GM06990 (cell line): ENCODE measurements at regions not wholly inside any gene's neighbourhood (a gene's known extent, or its start where the extent isn't known, plus 50 kb on each side); places are given as distances from the start of the nearest gene placed in this dataset.
"Not testable (repeated sequence)": the region's sequence is repeated elsewhere in the genome, so short reads cannot be mapped to it uniquely, and the experiment has no call there.

ENCODE experiments used
- DNase-seq: peaks from one replicate; pipeline ENCODE4 v3.0.0-alpha.2; 2011; ENCODE audit not compliant: insufficient read length; ENCODE audit errors: extremely low read depth
- H3K27me3 ChIP-seq: replicated peaks from 2 replicates; pipeline ENCODE4 v1.6.0; 2011; ENCODE audit warnings: low read length; ENCODE audit not compliant: control insufficient read depth, insufficient read depth
- H3K36me3 ChIP-seq: 2 replicates; pipeline ENCODE4 v1.5.1; 2011; ENCODE audit warnings: low read length; ENCODE audit not compliant: control insufficient read depth, insufficient read depth
- H3K4me3 ChIP-seq: replicated peaks from 2 replicates; pipeline ENCODE4 v1.5.1; 2011; ENCODE audit warnings: low read depth, mild to moderate bottlenecking, control low read depth, low read length
- TF ChIP-seq, protein P1 (sequence below): IDR thresholded peaks from 2 replicates; pipeline ENCODE4 v1.5.1; 2011; ENCODE audit warnings: low read length, control low read depth, mild to moderate bottlenecking, inconsistent platforms; ENCODE audit not compliant: insufficient read depth, poor library complexity, severe bottlenecking

DNA sequence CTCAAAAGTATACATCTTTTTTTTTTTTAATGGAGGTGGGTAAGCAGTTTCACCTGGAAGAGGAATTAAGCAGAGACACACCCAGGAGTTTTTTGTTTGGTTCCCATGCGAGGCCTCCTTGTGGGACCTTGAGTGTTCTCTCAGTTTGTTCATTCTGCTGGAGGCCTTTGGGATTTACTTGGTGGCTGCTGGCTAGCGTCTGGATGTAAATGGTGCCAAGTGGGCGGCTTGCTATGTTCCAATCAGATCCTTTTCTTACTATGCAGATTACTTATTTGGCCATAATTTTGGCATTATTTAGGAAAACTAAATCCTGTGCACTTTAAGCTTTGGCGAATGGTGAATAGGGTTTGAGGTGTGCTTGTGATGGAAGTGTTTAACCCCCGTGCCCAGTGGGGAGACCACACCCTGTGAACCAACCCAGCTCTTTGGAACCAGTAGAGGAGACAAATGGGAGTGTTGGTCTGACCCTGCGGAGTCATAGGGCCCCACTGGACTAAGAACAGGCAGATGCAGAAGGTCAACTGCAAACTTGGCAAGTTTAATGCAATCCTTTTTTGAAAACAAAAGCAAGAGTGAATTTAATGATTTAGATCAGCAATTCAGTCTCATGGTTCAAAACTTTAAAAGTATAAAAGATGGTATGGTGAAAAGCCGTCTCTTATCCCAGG lies 79.4 kb downstream of the EBLN2 start:
- Histone ChIP-seq H3K36me3 (no peaks in the 10 kb centered on the region), H3K27me3 (no peaks in the 10 kb centered on the region), H3K4me3 (no peak overlapping the region)
- no peak for DNase-seq
- TF ChIP-seq, protein P1, sequence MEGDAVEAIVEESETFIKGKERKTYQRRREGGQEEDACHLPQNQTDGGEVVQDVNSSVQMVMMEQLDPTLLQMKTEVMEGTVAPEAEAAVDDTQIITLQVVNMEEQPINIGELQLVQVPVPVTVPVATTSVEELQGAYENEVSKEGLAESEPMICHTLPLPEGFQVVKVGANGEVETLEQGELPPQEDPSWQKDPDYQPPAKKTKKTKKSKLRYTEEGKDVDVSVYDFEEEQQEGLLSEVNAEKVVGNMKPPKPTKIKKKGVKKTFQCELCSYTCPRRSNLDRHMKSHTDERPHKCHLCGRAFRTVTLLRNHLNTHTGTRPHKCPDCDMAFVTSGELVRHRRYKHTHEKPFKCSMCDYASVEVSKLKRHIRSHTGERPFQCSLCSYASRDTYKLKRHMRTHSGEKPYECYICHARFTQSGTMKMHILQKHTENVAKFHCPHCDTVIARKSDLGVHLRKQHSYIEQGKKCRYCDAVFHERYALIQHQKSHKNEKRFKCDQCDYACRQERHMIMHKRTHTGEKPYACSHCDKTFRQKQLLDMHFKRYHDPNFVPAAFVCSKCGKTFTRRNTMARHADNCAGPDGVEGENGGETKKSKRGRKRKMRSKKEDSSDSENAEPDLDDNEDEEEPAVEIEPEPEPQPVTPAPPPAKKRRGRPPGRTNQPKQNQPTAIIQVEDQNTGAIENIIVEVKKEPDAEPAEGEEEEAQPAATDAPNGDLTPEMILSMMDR: no peak

DNA sequence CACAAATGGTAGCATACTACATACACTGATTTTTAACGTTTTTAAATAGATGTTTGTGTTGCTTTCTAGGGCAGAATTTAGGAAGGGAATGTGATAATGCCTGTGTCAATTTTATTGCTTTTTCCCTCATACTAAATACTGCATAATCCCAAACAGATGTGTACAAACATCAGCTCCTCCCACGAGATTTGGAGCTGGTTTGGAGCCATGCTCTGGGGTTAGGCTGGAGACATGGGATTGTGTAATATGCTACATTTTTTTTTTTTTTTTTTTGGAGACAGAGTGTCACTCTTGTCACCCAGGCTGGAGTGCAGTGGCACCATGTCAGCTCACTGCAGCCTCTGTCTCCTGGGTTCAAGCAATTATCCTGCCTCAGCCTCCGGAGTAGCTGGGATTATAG lies 80.1 kb downstream of the EBLN2 start:
- TF ChIP-seq, protein P1: no peak
- H3K36me3 ChIP-seq: no peaks in the 10 kb centered on the region
- H3K4me3 ChIP-seq: no peak overlapping the region
- no peaks in the 10 kb centered on the region for H3K27me3 ChIP-seq
- DNase-seq: no peak

GRCh38 chr3:73143401-73143800 lies 81.9 kb downstream of the EBLN2 start:
- TF ChIP-seq, protein P1: no peak
- Histone ChIP-seq H3K4me3 (no peak overlapping the region), H3K36me3 (no peaks in the 10 kb centered on the region), H3K27me3 (no peaks in the 10 kb centered on the region)
- DNase-seq: no peak

GRCh38 chr3:73143821-73144237 lies 82.4 kb downstream of the EBLN2 start:
- DNase-seq: no peak
- Histone ChIP-seq H3K4me3 (no peak overlapping the region), H3K27me3 (no peaks in the 10 kb centered on the region), H3K36me3 (no peaks in the 10 kb centered on the region)
- TF ChIP-seq, protein P1: no peak

GRCh38 chr3:73144276-73144675 lies 82.8 kb downstream of the EBLN2 start:
- DNase-seq: no peak
- H3K4me3 ChIP-seq: no peak overlapping the region
- TF ChIP-seq, protein P1: no peak

GRCh38 chr3:73144828-73145227 lies 83.4 kb downstream of the EBLN2 start:
- H3K36me3 ChIP-seq: no peaks in the 10 kb centered on the region
- no peak overlapping the region for H3K4me3 ChIP-seq
- TF ChIP-seq, protein P1: no peak
- H3K27me3 ChIP-seq: no peaks in the 10 kb centered on the region
- DNase-seq: no peak

More at GRCh38 chr3:73144276-73144675, 82.8 kb downstream of the EBLN2 start:
- Histone ChIP-seq H3K36me3 (no peaks in the 10 kb centered on the region), H3K27me3 (no peaks in the 10 kb centered on the region)

DNA sequence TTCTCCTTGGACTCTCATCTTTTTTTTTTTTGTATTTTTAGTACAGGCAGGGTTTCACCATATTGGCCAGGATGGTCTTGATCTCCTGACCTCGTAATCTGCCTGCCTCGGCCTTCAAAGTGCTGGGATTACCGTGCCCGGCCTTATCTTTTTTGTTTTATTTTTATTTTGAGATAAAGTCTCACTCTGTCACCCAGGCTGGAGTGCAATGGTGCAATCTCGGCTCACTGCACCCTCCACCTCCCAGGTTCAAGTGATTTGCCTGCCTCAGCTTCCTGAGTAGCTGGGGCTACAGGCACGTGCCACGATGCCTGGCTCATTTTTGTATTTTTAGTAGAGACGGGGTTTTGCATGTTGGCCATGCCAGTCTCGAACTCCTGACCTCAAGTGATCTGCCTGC lies 86.0 kb downstream of the EBLN2 start:
- not testable (repeated sequence) for H3K27me3 ChIP-seq, H3K4me3 ChIP-seq, H3K36me3 ChIP-seq, DNase-seq
